ENCODE measurements at regions not wholly inside any gene's neighbourhood (a gene's known extent, or its start where the extent isn't known, plus 50 kb on each side); places are given as distances from the start of the nearest gene placed in this dataset.

DNA sequence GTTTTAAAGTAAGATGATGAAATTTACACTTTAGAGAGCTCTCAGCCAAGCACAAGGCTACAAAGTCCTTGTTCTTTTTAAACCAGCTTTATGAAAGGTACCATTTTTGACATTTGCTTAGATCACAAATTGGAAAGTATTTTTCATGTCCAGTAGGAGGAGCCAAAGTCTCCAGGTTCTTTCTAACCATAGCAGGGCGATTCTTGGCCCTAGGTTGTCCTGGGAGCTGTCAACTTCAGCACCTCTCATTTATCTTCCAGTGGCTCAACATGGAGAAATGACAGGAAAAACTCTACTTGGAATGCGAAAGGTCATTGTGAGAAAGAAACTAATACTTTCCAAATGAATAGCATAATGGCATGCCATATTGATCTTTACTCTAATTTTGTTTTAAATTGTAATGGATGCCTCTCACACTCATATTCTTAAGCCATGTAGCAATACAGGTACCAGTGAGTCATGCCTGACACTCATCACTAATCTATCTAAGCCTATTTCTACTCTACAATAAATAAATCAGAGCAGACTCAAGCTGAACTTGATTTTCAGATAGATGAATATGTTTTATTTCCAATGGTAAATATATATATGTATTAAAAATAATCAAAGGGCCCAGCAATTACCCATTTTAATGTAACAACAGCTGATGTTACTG, 919.1 kb upstream of the EEF2KMT start:
- TF ChIP-seq, protein P1, sequence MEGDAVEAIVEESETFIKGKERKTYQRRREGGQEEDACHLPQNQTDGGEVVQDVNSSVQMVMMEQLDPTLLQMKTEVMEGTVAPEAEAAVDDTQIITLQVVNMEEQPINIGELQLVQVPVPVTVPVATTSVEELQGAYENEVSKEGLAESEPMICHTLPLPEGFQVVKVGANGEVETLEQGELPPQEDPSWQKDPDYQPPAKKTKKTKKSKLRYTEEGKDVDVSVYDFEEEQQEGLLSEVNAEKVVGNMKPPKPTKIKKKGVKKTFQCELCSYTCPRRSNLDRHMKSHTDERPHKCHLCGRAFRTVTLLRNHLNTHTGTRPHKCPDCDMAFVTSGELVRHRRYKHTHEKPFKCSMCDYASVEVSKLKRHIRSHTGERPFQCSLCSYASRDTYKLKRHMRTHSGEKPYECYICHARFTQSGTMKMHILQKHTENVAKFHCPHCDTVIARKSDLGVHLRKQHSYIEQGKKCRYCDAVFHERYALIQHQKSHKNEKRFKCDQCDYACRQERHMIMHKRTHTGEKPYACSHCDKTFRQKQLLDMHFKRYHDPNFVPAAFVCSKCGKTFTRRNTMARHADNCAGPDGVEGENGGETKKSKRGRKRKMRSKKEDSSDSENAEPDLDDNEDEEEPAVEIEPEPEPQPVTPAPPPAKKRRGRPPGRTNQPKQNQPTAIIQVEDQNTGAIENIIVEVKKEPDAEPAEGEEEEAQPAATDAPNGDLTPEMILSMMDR (IDR thresholded peaks at IDR 0.05) = peak in 2 of 6 experiments; percentile 8 to 24
- no peak for TF ChIP-seq EP300 (IDR thresholded peaks at IDR 0.05)
